HuH-7.5 (cell line): ENCODE measurements at regions not wholly inside any gene's neighbourhood (a gene's known extent, or its start where the extent isn't known, plus 50 kb on each side); places are given as distances from the start of the nearest gene placed in this dataset.
"Not testable (repeated sequence)": the region's sequence is repeated elsewhere in the genome, so short reads cannot be mapped to it uniquely, and the experiment has no call there.

ENCODE experiments used
- DNase-seq: peaks from one replicate; pipeline ENCODE4 v3.0.0; 2011; ENCODE audit warnings: low spot score

DNA sequence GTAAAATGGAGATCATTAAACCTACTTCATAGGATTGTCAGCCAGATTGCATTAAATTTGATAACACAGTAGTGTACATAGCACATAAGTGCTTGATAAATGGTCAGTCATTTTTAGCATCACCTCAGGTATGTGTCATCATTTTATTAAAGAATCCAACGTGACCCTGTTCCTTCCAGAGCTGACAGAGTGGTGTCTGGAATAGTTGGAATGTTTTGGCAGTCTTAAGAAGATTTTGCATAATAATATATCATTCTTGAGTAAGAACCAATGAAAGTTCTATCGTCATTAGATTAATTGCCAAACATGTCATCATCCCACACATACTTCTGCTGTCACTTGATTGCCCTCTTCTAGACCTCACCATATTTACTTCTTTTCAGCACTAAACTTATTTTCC lies 451.4 kb upstream of the POM121L12 start:
- DNase-seq, result no peak

DNA sequence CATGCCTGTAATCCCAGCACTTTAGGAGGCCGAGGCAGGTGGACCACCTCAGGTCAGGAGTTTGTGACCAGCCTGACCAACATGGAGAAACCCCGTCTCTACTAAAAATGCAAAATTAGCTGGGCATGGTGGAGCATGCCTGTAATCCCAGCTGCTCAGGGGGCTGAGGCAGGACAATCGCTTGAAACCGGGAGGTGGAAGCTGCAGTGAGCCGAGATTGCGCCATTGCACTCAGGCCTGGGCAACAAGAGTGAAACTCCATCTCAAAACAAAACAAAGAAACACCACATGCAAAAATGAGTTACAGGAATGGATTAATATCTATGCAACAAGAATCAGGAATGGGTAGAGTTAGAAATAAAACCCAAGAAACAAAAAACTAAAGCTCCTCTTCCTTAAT lies 462.3 kb upstream of the POM121L12 start:
- not testable (repeated sequence) for DNase-seq

DNA sequence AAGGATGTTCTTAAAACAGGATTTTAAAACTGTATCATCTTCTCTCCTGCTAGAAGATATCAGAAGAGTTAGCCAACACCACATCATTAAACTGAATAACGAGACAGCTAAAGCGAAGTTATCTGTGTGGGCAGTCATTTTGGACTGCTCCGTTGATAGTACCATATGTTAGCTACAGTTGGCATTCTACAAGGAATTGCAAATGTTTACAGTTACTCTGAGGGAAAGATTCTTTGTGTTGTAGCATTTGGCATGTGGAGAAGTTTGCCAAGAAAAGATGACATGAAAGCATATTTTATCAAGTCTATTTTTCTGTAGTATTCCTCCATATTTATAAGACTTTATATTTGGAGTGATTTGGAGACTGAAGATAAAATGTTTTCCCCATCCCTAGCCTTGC lies 464.4 kb upstream of the POM121L12 start:
- no peak for DNase-seq

DNA sequence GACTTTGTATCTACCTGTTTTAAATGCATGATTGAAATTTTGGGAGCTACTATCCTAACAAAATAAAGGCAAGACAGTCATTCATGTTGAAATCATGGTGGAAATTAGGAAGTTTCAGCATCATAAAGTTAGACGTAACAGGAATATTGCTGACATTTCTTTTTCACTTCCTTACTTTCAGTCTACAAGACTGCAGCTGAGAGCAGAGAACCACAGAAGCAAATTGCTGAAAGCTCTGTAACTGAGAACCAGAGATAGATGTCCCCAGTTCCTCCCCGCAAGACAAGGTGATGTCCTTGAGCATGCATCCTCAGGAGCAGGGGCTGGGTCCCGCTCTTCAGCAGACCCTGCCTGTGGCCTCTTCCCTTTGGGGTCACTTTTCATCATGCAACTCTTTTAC lies 466.3 kb upstream of the POM121L12 start:
- no peak for DNase-seq

DNA sequence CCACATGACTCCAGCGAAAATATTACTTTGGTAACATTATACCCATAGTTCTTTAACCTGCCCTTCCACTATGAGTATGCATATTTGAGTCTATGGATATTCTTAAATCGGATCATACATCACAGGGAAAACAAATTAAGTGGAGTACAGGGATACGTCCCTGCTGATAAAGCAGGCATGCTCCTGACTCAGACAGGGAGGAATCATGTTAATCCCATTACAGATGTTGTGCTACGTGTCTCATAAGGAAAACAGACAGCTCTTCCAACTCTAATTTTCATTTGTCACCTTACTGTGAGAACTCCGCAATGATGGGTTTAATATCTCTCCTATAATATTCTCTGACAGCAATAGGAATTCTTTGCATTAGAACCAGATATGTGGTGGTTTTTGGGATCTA lies 469.5 kb upstream of the POM121L12 start:
- no peak for DNase-seq

DNA sequence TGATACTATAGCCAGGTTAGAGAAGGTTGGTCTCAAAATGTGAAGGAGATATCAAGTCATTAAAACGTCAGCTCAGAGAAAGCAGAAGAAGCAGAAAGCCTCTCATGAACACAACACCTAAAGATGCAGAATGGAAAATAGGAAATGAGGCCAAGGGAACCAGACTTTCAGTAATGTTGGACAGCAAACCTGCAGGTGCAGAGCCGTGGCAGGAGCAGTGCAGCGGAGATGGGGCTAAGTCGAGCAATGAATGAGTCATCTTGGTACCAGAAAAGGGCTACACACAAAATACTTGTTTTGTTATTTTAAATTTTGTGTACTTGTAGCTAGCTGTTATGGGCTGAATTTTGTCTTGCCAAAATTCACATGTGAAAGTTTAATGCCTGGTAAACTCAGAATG lies 479.6 kb upstream of the POM121L12 start:
- DNase-seq, result no peak

DNA sequence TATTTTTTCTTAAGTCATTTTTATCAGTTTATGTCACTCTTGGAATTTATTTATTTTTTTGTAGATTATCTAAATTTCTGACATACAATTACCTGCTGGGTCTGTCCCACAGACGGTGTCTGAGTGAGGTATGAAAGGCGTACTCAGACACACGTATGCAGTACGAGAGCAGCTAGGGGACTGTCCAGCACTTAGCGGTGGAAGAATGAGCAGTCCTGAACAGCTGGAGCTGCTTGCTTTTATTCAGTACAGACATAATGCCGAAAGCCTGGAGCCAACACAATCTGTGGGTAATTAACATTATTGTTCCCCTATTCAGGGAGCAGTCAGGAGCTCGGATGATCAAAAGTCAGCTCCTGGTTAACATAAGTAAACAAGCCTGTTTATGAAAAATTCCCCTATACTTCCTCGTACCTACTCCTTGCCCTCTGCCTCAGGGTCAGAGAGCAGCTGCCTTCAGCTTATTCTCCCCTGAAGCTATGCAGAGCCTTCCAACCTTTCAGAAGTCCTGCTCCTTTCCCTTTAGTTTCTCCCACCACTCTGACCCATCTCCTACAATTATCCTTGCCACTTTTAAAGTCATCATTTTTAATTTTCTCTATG lies 488.0 kb upstream of the POM121L12 start:
- no peak for DNase-seq

DNA sequence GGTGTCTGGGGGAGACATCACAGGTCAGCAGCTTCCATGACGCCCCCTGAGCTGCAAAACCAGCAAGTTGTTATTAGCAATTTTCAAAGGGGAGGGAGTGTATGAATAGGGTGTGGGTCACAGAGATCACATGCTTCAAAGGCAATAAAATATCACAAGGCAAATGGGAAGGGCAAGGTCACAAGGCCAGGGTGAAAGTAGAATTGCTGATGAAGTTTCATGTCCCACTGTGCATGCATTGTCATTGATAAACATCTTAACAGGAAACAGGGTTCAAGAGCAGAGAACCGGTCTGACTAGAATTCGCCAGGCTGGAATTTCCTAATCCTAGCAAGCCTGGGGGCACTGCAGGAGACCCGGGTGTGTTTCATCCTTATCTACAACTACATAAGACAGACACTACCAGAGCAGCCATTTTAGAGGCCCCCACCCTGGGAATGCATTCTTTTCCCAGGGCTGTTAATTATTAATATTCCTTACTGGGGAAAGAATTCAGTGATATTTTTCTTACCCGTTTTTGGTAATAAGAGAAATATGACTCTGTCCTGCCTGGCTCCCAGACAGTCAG lies 494.2 kb upstream of the POM121L12 start:
- not testable (repeated sequence) for DNase-seq

DNA sequence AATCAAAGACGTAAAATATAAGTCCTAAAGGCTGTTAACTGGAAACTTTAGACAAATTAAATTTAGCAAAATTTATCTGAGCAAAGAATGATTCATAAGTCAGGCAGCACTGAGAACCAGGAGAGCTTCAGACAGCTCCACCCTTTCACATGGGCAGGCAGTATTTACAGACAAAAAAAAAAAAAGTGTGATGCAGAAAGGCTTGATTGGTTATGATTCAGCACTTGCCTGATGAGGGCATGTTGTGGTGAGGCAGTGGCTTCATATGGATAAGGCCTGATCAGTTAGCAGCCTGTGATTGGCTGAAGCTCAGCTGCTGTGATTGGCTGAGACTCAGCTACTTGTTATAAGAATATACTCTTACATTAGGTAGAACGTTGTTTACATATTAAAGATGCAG lies 495.4 kb upstream of the POM121L12 start:
- DNase-seq, result no peak

DNA sequence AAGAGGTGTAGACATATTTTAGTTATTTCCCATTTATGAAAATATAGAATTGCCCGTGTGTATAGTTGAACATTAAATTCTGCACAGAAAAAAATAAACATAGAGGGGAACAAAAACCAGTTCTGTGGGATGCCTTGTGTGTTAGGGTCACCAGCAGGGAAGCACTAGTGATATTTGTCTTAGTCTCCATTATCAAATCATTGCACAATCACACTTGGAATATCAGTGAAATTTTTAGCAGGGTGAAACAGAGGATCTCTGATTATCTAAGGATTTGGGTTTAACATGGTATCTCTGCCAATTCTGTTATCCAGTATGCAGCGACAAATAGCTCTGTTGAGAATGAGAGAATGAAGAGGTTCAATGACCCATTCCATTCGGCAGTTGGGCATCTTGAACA lies 496.0 kb upstream of the POM121L12 start:
- no peak for DNase-seq

DNA sequence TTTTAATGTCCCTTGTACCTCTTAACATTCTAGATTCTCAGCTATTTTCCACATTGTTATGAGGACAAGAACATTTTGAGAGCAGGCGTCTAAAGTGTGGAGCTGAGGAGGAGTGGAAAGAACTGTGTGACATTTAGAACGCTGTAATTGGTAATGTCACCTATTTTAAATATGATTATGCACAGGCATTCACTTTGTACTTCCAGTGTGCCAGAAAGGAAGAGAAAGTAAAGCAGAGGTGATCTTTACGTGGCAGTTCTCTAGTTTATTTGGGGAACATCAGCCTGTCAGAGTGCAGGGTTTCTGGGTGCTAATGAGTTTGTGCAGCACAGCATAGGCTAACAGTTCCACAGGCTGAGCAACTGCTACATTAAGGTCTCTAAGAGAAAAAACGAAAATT lies 498.4 kb upstream of the POM121L12 start:
- no peak for DNase-seq

DNA sequence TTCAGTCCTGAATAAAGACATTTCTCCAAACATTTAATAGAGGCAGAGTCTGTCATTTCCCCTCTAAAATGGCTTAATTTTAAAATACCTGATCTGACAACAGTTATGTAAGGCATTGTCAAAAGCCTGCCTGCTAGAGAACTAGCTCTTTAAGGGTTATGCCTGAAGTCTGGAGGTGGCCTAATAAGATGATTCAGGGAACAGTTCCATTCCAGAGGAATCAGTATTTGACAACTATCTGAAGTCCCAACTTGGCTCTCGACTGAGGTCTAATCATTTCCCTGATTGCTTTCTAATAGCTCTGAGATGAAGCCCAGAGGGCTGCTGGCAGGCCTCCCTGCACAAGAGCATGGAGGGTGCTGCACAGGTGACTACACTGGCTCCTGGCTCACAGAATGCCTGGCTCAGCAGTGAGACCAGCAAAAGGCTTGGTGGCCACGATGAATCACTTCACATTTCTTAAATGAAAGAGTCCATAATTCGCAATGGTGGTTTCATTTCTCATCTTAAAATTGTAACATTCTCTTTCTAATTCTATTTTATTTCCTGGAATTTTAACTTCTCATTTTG lies 509.6 kb upstream of the POM121L12 start:
- no peak for DNase-seq

DNA sequence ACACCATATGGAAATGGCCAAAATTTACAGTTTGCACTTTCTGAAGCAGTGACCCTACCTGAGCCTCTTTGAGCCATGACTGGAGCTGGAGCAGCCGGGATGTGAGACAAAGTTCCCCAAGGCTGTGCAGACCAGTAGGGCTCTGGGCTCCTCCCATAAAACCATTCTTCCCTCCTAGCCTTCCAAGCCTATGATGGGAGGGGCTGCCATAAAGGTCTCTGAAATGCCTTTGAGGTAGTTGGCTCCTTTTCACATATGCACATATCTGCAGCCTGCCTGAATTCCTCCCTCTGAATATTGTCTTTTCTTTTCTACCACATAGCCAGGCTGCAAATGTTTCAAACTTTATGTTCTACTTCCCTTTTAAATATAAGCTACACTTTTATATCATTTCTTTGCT lies 516.6 kb upstream of the POM121L12 start:
- DNase-seq, result no peak

DNA sequence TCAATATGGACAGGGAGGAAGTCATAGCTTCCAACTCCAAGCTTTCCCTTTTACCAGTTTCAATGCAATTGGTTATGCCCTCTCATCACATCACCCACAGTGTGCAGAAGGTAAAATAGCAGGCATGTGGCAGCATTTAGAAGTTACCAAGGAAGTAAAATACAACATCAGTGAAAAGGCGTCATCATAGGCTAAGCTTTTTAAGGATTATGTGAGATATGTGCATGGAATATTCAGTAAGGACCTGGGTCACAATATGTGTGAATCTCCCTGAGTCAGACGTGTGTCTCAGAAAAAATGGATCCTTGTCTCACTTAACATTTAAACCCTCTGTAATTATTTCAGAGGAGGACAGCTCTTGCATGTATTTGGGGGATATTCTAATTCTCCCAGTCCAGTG lies 522.8 kb upstream of the POM121L12 start:
- DNase-seq, result no peak

DNA sequence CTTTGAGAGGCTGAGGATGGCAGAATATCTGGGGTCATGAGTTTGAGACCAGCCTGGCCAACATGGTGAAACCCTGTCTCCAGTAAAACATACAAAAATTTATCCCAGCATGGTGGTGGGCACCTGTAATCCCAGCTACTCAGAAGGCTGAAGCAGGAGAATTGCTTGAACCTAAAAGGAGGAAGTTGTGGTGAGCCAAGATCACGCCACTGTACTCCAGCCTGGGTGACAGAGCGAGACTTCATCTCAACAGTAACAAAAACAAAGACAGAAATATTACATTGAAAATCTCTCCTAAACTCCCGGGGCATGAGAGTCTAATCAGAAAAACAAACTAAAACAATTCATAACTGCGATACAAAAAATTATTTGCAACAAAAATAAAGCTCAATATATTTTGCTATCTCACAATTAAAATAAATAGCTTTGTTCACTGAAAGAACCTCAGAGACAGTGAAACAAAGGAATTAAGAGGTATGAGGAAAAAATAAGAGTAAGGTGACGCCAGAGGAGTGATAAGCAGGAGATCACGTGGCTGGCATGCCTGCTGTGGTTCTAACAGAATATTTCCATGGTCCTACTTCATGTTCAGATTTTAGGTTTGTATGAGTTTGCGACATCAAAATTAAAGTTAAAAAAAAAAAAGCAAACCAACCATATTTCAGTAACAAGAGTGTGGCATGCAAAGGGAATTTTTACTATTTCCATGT lies 527.7 kb upstream of the POM121L12 start:
- DNase-seq, result no peak

DNA sequence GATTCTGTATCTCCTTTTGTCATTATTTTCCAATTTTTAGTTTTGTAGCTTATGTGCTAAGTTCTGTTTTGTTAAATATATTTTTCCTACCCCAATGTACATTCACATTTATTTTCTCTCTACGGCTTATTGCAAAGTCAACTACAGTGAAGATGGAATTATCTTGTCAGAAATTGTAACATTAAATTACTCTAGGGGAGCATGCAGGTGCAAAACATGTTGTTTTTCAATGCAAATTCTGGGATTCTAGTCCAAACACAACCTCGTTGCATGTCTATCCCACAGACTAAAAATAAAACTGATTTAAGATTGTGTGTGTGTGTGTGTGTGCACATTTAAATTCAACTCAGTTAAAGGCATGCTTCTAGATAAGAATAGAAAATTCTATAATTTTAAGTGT lies 529.1 kb upstream of the POM121L12 start:
- no peak for DNase-seq

DNA sequence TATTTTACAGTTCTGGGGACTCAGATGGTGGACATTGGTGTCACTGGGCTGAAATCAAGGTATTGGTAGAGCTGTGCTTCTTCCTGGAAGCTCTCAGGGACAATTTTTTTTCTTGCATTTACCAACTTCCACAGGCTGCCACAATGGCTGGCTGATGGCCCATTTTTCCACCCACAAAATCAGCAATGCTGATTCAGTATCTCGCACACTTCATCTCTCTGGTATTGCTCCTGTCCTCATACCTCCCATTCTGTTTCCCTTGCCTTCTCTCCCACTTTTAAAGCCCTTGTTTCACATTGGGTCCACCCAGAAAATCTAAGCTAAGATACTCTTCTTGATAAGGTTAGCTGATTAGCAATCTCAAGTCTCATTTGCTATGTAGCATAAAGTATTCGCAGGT lies 530.9 kb upstream of the POM121L12 start:
- DNase-seq, result no peak

DNA sequence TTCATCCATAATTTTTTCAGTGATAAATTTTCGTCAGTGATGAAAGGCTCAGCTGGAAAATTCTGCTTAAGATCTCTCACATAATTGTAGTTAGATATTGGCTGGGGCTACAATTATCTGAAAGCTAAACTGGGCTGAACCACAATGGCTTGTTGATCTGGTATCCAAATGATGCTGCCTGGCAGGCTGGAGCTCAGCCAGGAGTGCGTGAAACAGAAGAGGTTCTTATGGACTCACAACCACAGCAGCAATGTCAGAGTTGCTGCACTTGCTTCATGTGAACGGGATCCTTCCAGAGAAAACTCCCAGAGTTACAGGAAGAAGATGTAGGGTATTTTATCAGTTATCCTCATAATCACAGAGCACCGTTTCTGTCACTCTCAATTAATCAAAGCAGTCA lies 533.2 kb upstream of the POM121L12 start:
- DNase-seq, result no peak

DNA sequence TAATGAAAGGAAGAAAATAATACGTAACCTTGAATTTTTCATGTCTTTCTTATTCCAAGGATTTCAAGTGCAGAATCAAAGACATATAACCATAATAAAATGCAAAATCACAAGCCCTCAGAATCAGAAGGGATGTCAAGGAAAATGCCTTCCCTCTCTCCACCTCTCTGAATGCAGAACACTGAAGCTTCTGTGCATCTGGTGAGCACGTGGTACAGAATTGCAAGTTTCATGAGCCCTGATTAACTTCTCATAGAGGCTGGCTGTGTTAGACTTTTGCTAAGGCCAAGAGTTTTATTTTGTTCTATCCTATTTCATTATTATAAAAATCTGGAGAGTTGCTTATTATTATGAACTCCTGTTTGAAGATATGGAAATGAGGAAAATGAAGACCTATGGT lies 533.7 kb upstream of the POM121L12 start:
- no peak for DNase-seq

DNA sequence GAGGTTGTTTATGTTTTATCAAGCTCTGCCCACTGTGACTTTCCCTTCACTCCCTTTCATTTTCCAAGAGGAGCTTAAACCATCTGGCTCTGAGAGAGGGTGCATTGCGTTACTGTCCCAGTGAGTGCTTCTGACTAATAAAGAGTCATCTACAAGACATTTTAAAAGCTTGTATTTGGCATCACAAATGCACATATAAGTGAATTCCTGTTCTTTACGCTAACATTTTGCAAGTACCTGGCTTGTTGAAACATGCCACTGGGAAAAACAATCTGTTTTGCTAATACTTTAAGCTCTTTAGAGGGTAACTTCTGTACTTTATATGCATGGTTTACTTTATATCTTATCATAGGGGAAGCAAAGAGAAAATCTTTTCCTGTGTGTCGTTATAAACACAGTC lies 534.6 kb upstream of the POM121L12 start:
- DNase-seq, result no peak

DNA sequence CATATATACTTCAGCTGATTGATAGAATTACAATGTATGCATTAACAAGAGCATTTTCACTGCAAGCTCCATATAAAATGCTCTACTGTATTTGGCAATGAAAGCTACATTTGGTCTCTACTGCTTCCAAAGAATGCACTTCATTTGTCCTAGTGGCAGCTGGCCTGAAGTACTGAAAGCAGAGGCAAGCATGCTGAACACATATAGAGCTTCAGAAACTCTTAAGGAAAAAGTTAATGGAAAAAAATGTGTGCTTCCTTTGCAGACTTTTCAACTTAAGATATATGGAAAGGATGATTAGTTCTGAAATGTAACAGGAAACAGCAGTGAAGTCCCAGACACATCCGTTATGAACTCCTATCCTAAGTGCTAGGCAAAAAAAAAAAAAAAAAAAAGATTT lies 537.1 kb upstream of the POM121L12 start:
- no peak for DNase-seq

DNA sequence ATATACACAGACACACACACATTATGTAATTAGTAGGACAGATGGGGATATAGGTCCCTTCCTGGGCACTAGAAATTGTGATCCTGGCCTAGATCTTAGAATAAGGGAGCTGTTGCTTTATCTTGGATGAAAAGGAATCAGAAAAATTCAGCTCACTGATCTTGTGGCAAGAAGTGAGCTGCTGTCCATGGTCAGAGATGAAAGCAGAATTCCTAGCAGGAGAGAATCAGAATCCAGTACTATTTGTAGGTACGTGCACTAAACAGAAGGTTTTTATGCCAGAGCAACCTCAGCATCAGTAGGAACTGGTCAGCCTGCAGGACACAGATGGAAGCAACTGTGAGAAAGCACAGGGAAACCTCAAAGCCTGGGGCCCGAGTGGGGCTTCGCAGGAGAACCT lies 549.2 kb upstream of the POM121L12 start:
- DNase-seq, result no peak

DNA sequence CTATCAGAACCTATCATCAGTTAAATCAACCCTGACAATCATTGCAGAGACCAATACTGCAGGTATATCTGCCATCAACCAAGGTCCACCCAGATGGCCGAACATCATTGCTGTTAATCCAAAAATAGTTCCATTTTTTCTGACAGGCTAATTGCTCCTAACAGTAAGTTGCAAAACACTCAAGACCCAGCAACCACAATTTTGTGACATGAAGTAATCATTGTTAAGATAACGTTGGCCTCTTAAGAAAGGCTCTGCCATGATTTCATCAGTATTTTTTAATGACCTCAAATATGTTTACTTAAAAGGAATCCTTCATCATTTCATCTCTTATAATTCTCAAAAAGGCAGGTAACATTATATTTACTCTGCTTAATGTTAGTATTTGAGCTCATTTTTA lies 553.4 kb upstream of the POM121L12 start:
- no peak for DNase-seq

DNA sequence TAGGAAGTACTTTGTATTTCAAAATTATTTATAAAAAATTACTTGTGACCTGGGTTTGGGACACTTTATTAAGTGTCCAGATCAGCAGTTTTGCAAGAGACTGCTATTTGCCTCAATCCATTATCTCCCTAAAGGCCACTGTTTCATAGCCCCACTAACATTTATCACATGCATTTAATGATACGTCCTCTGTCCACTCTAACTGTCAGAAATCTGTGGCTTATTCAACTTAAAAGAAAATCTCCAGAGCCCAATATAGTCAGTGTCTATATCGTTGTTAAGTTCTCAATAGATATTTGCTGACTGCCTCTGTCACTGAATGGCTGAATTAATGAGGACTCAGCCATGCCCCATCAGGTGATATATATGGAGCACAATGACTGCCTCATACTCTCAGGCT lies 553.9 kb upstream of the POM121L12 start:
- no peak for DNase-seq
